HepG2 (cell line): ENCODE measurements at regions not wholly inside any gene's neighbourhood (a gene's known extent, or its start where the extent isn't known, plus 50 kb on each side); places are given as distances from the start of the nearest gene placed in this dataset.

ENCODE experiments used
- CBFB ChIP-seq: sonication (generic); formaldehyde crosslinking; IDR thresholded peaks from 2 replicates; pipeline ENCODE4 v1.4.0; 2020; ENCODE audit warnings: missing genetic modification reagents
- CHD2 ChIP-seq: IDR thresholded peaks from 2 replicates; pipeline ENCODE4 v1.6.1; 2011; ENCODE audit warnings: low read depth, low read length, improper control_type of control experiment
- FOSL1 ChIP-seq: sonication (generic); formaldehyde crosslinking; IDR thresholded peaks from 2 replicates; pipeline ENCODE4 v1.9.0; 2021; ENCODE audit warnings: missing genetic modification reagents, borderline replicate concordance
- KDM5B ChIP-seq: sonication (generic); formaldehyde crosslinking; IDR thresholded peaks from 2 replicates; pipeline ENCODE4 v1.4.0; 2020; ENCODE audit warnings: missing genetic modification reagents, mild to moderate bottlenecking, borderline replicate concordance
- RAD21 ChIP-seq: fragments of 450-650 bp; formaldehyde crosslinking; IDR thresholded peaks from 2 replicates; pipeline ENCODE4 v1.5.0; 2020; ENCODE audit warnings: mild to moderate bottlenecking
- ZNF33A ChIP-seq: sonication (generic); formaldehyde crosslinking; IDR thresholded peaks from 2 replicates; pipeline ENCODE4 v1.5.1; 2020; ENCODE audit warnings: missing genetic modification reagents, mild to moderate bottlenecking, moderate library complexity, borderline replicate concordance
- ZNF382 ChIP-seq: sonication (generic); formaldehyde crosslinking; IDR thresholded peaks from 2 replicates; pipeline ENCODE4 v1.5.0; 2020; ENCODE audit warnings: missing genetic modification reagents, mild to moderate bottlenecking, borderline replicate concordance
- TF ChIP-seq, protein P1 (sequence below), 2 experiments: sonication (generic) in 1 of 2; formaldehyde crosslinking in 1 of 2; IDR thresholded peaks; 2 replicates each; pipeline versions ENCODE4 v1.5.1 to v1.6.1; 2011 to 2020; ENCODE audit warnings: borderline replicate concordance in 1 of 2, low read depth in 1 of 2, low read length in 1 of 2, mild to moderate bottlenecking in 1 of 2, missing genetic modification reagents in 1 of 2, moderate library complexity in 1 of 2
- TF ChIP-seq, protein P2 (sequence below): sonication (generic); formaldehyde crosslinking; IDR thresholded peaks from 2 replicates; pipeline ENCODE4 v1.5.0; 2020; ENCODE audit warnings: mild to moderate bottlenecking, missing genetic modification reagents, moderate library complexity
- TF ChIP-seq, protein P3 (sequence below): fragments of 450-650 bp; IDR thresholded peaks from 2 replicates; pipeline ENCODE4 v1.6.1; 2017

DNA sequence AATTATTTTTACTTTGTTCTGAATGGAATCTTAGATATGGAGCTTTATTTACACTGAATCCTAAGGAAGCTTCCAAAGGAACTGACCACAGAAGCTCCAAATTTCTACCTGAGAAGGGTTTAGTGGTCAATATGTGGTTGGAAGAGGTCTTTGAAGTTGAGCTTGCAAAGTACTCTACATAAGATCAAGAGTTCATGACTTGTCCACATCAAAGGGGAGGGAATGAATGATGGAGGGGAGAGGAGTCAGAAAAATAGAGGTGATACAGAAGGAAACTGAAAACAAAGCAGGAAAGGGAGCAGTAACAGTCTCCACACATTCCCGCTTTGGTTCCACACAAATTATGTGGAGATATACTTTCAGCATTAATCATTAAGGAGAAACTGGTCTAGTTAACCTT is 450.9 kb downstream of the HINT1 start:
- TF ChIP-seq, protein P1, sequence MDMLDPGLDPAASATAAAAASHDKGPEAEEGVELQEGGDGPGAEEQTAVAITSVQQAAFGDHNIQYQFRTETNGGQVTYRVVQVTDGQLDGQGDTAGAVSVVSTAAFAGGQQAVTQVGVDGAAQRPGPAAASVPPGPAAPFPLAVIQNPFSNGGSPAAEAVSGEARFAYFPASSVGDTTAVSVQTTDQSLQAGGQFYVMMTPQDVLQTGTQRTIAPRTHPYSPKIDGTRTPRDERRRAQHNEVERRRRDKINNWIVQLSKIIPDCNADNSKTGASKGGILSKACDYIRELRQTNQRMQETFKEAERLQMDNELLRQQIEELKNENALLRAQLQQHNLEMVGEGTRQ (IDR thresholded peaks at IDR 0.05; ENCODE audit: low read depth, low read length) = no peak
- TF ChIP-seq, protein P1 (CRISPR knock-in tag; IDR thresholded peaks at IDR 0.05; ENCODE audit: borderline replicate concordance) = no peak
- TF ChIP-seq, protein P2, sequence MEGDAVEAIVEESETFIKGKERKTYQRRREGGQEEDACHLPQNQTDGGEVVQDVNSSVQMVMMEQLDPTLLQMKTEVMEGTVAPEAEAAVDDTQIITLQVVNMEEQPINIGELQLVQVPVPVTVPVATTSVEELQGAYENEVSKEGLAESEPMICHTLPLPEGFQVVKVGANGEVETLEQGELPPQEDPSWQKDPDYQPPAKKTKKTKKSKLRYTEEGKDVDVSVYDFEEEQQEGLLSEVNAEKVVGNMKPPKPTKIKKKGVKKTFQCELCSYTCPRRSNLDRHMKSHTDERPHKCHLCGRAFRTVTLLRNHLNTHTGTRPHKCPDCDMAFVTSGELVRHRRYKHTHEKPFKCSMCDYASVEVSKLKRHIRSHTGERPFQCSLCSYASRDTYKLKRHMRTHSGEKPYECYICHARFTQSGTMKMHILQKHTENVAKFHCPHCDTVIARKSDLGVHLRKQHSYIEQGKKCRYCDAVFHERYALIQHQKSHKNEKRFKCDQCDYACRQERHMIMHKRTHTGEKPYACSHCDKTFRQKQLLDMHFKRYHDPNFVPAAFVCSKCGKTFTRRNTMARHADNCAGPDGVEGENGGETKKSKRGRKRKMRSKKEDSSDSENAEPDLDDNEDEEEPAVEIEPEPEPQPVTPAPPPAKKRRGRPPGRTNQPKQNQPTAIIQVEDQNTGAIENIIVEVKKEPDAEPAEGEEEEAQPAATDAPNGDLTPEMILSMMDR = no peak
- TF ChIP-seq KDM5B (CRISPR knock-in tag) (no peak), FOSL1 (CRISPR knock-in tag) (no peak), CHD2 (no peak), ZNF382 (CRISPR knock-in tag) (no peak), CBFB (no peak), ZNF33A (no peak), RAD21 (CRISPR knock-in tag) (no peak)
- TF ChIP-seq, protein P3, sequence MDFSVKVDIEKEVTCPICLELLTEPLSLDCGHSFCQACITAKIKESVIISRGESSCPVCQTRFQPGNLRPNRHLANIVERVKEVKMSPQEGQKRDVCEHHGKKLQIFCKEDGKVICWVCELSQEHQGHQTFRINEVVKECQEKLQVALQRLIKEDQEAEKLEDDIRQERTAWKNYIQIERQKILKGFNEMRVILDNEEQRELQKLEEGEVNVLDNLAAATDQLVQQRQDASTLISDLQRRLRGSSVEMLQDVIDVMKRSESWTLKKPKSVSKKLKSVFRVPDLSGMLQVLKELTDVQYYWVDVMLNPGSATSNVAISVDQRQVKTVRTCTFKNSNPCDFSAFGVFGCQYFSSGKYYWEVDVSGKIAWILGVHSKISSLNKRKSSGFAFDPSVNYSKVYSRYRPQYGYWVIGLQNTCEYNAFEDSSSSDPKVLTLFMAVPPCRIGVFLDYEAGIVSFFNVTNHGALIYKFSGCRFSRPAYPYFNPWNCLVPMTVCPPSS = no peak
